K562 (cell line): ENCODE measurements at regions not wholly inside any gene's neighbourhood (a gene's known extent, or its start where the extent isn't known, plus 50 kb on each side); places are given as distances from the start of the nearest gene placed in this dataset.

Experiments
- GATA2 ChIP-seq: sonication (generic); formaldehyde crosslinking; IDR thresholded peaks from 2 replicates; pipeline ENCODE4 v1.4.0; 2020; ENCODE audit warnings: mild to moderate bottlenecking, missing genetic modification reagents
- NFRKB ChIP-seq: fragments of 450-650 bp; IDR thresholded peaks from 2 replicates; pipeline ENCODE4 v1.6.1; 2016; ENCODE audit warnings: low read depth
- NRF1 ChIP-seq, 2 experiments: fragments of 450-650 bp; IDR thresholded peaks in 1 of 2; conservative IDR thresholded peaks in 1 of 2; 2 replicates each; pipeline ENCODE4 v1.6.1; 2014; ENCODE audit warnings: mild to moderate bottlenecking in 2 of 2
- SMARCA5 ChIP-seq: fragments of 450-650 bp; IDR thresholded peaks from 2 replicates; pipeline ENCODE4 v1.6.1; 2016
- YY1 ChIP-seq, 3 experiments: IDR thresholded peaks; 2 replicates each; pipeline ENCODE4 v1.6.1; 2011; ENCODE audit warnings: low read length in 2 of 3, mild to moderate bottlenecking in 2 of 3, moderate library complexity in 2 of 3, borderline replicate concordance in 1 of 3, control low read depth in 1 of 3, low read depth in 1 of 3; ENCODE audit not compliant: insufficient read depth in 3 of 3, insufficient replicate concordance in 2 of 3, control insufficient read depth in 1 of 3, insufficient read length in 1 of 3; ENCODE audit errors: extremely low read depth in 1 of 3
- ZNF384 ChIP-seq: IDR thresholded peaks from 2 replicates; pipeline ENCODE4 v1.6.1; 2012; ENCODE audit warnings: low read depth, low read length, improper control_type of control experiment
- ZNF507 ChIP-seq: conservative IDR thresholded peaks from 2 replicates; pipeline ENCODE4 v1.6.1; 2017; ENCODE audit warnings: missing genetic modification characterization, missing compliant biosample characterization
- ZNF830 ChIP-seq: fragments of 250-450 bp; sonication (Bioruptor Pico); IDR thresholded peaks from 2 replicates; pipeline ENCODE4 v1.5.0; 2021; ENCODE audit warnings: mild to moderate bottlenecking
- TF ChIP-seq, protein P1 (sequence below), 3 experiments: IDR thresholded peaks in 2 of 3; conservative IDR thresholded peaks in 1 of 3; 2 replicates each; pipeline ENCODE4 v1.5.1; 2011 to 2012; ENCODE audit warnings: low read length in 3 of 3, mild to moderate bottlenecking in 3 of 3, control low read depth in 2 of 3, improper control_type of control experiment in 1 of 3, inconsistent platforms in 1 of 3, low read depth in 1 of 3, mixed read lengths in 1 of 3, moderate library complexity in 1 of 3; ENCODE audit not compliant: insufficient read depth in 2 of 3

DNA sequence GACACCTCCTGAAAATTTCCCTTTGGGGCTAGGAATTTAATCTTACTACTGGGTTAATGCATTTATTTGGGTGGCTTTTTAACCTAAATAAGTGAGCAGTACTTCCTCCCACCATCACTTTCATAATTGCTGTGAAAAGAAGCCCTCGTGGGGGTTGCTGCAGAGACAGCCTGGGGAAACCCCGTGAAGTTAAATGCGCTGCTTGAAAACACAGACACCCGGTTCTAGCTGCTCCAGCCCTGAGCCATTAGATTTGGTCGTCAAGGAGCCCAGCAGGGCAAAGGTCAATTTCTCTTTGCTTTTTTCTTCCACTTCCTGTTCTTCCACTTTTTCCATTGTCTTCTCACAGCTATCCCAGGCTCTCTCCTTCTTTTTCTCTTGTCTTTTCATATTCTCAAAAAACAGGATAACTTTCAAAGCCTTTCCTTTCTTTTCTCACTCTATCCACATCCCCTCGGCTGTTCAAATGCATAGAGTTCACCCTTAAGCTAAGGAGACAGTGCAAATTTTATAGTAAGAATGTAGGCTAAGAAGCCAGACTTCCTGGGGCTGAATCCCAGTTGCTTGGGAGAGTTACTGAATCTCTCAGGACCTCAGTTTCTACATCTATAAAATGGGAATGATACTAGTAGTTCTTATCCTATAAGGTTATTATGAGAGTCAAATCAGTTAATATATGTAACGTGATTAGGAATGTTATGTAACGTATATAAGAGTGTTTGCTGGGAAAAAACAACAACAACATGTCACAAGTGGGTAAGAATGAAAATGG, 91.5 kb upstream of the ZNF827 start:
- TF ChIP-seq SMARCA5 (no peak), YY1 (IDR thresholded peaks at IDR 0.05; ENCODE audit: borderline replicate concordance in 1 of 3, control insufficient read depth in 1 of 3, extremely low read depth in 1 of 3, insufficient read depth in 3 of 3, insufficient read length in 1 of 3, insufficient replicate concordance in 2 of 3, low read depth in 1 of 3, low read length in 2 of 3) (no peak), NRF1 (conservative IDR thresholded peaks at IDR 0.05 in 1 of 2, IDR thresholded peaks at IDR 0.05 in 1 of 2) (no peak), ZNF507 (no peak), ZNF830 (CRISPR knock-in tag) (no peak), ZNF384 (no peak), GATA2 (no peak), NFRKB (no peak)
- TF ChIP-seq, protein P1, sequence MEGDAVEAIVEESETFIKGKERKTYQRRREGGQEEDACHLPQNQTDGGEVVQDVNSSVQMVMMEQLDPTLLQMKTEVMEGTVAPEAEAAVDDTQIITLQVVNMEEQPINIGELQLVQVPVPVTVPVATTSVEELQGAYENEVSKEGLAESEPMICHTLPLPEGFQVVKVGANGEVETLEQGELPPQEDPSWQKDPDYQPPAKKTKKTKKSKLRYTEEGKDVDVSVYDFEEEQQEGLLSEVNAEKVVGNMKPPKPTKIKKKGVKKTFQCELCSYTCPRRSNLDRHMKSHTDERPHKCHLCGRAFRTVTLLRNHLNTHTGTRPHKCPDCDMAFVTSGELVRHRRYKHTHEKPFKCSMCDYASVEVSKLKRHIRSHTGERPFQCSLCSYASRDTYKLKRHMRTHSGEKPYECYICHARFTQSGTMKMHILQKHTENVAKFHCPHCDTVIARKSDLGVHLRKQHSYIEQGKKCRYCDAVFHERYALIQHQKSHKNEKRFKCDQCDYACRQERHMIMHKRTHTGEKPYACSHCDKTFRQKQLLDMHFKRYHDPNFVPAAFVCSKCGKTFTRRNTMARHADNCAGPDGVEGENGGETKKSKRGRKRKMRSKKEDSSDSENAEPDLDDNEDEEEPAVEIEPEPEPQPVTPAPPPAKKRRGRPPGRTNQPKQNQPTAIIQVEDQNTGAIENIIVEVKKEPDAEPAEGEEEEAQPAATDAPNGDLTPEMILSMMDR (IDR thresholded peaks at IDR 0.05 in 2 of 3, conservative IDR thresholded peaks at IDR 0.05 in 1 of 3; ENCODE audit: insufficient read depth in 2 of 3, low read depth in 1 of 3, low read length in 3 of 3) = no peak
